H1 (cell line): ENCODE measurements at regions not wholly inside any gene's neighbourhood (a gene's known extent, or its start where the extent isn't known, plus 50 kb on each side); places are given as distances from the start of the nearest gene placed in this dataset.

Experiments
- MAX ChIP-seq: IDR thresholded peaks from 2 replicates; pipeline ENCODE4 v1.6.1; 2012; ENCODE audit warnings: inconsistent platforms
- PHF8 ChIP-seq: fragments of 200-600 bp; sonication (generic); conservative IDR thresholded peaks from 2 replicates; pipeline ENCODE4 v1.7.1; 2012; ENCODE audit warnings: low read depth, mild to moderate bottlenecking, inconsistent platforms, low read length, moderate library complexity
- POLR2A ChIP-seq, 2 experiments: IDR thresholded peaks; 1 replicate in 1 of 2; 2 replicates in 1 of 2; pipeline ENCODE4 v1.6.1; 2011; ENCODE audit warnings: low read depth in 2 of 2, low read length in 2 of 2, mild to moderate bottlenecking in 2 of 2; ENCODE audit errors: control extremely low read depth in 1 of 2
- SIN3A ChIP-seq, 2 experiments: IDR thresholded peaks in 1 of 2; conservative IDR thresholded peaks in 1 of 2; 2 replicates each; pipeline ENCODE4 v1.6.1; 2011 to 2012; ENCODE audit warnings: low read length in 2 of 2, improper control_type of control experiment in 1 of 2, low read depth in 1 of 2, mild to moderate bottlenecking in 1 of 2

DNA sequence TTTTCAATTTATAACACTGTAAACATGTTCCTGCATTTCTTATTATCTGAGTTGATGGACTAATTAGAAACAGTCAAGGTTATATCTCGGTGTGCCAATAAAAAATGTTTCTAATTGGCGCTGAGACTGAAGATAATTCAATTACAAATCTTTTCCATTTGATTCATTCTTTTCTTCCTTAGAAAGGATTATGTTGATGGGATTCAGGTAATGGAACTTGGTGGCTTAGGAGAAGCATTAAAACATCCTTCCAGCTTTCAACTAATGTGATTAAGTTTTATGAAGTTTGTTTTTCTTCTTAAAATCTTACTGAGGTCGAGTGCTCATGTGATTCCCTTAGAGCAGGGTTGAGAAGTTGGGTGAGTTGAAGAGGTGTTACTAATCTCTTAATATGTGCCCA, 1015.3 kb downstream of the NR2F1-AS1 start (continued):
- TF ChIP-seq PHF8 (no peak), MAX (no peak), POLR2A (IDR thresholded peaks at IDR 0.05; ENCODE audit: control extremely low read depth in 1 of 2, low read depth in 2 of 2, low read length in 2 of 2) (no peak), SIN3A (conservative IDR thresholded peaks at IDR 0.05 in 1 of 2, IDR thresholded peaks at IDR 0.05 in 1 of 2; ENCODE audit: low read depth in 1 of 2, low read length in 2 of 2) (no peak)
- TF ChIP-seq, all 59 proteins: peak for 0
